AG09309 (cell line): ENCODE measurements at regions not wholly inside any gene's neighbourhood (a gene's known extent, or its start where the extent isn't known, plus 50 kb on each side); places are given as distances from the start of the nearest gene placed in this dataset.

Experiments used
- DNase-seq: peaks from one replicate; pipeline ENCODE4 v3.0.0-alpha.2; 2010; ENCODE audit warnings: low read depth
- H3K4me3 ChIP-seq: 2 replicates; pipeline ENCODE4 v1.5.1; 2011; ENCODE audit warnings: mild to moderate bottlenecking, low read depth, low read length, moderate library complexity; ENCODE audit not compliant: control insufficient read depth
- TF ChIP-seq, protein P1 (sequence below): IDR thresholded peaks from 2 replicates; pipeline ENCODE4 v1.5.1; 2011; ENCODE audit warnings: mild to moderate bottlenecking, low read depth, low read length, inconsistent platforms; ENCODE audit not compliant: insufficient read depth, control insufficient read depth; ENCODE audit errors: missing control alignments

DNA sequence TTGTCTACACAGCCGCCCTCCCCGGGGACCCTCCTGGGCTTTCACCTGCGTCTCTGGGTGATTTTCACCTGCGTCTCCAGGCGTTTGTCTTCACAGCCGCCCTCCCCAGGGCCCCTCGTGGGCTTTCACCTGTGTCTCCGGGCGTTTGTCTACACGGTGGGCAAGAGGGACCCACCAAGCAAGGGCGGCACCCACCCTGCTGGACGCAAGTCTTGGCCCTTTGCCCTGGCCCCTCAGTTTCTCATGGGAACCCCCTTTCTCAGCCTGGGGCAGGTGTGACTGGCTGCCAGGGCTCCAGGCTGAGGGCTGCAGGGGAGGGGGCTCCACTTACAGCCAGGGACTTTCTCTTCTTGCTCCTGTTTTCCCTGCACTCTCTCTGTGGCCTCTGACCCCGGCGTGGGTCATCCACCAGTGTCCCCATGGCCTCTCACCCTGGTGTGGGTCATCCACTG is 68.6 kb upstream of the GALNT9 start:
- H3K4me3 ChIP-seq: no peak overlapping the region
- no peak for DNase-seq
- TF ChIP-seq, protein P1, sequence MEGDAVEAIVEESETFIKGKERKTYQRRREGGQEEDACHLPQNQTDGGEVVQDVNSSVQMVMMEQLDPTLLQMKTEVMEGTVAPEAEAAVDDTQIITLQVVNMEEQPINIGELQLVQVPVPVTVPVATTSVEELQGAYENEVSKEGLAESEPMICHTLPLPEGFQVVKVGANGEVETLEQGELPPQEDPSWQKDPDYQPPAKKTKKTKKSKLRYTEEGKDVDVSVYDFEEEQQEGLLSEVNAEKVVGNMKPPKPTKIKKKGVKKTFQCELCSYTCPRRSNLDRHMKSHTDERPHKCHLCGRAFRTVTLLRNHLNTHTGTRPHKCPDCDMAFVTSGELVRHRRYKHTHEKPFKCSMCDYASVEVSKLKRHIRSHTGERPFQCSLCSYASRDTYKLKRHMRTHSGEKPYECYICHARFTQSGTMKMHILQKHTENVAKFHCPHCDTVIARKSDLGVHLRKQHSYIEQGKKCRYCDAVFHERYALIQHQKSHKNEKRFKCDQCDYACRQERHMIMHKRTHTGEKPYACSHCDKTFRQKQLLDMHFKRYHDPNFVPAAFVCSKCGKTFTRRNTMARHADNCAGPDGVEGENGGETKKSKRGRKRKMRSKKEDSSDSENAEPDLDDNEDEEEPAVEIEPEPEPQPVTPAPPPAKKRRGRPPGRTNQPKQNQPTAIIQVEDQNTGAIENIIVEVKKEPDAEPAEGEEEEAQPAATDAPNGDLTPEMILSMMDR: no peak

DNA sequence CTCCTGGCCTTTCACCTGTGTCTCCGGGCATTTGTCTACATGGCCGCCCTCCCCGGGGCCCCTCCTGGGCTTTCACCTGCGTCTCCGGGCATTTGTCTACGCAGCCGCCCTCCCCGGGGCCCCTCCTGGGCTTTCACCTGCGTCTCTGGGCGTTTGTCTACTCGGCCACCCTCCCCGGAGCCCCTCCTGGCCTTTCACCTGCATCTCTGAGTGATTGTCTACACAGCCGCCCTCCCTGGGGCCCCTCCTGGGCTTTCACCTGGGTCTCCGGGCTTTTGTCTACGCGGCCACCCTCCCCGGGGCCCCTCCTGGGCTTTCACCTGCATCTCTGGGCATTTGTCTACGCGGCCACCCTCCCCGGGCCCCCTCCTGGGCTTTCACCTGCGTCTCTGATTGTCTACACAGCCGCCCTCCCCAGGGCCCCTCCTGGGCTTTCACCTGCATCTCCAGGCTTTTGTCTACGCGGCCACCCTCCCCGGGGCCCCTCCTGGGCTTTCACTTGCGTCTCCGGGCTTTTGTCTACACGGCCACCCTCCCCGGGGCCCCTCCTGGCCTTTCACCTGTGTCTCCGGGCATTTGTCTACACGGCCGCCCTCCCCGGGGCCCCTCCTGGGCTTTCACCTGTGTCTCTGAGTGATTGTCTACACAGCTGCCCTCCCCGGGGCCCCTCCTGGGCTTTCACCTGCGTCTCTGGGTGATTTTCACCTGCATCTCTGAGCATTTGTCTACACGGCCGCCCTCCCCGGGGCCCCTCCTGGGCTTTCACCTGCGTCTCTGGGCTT is 68.0 kb upstream of the GALNT9 start:
- DNase-seq: no peak
- TF ChIP-seq, protein P1: no peak
- H3K4me3 ChIP-seq: no peak overlapping the region

DNA sequence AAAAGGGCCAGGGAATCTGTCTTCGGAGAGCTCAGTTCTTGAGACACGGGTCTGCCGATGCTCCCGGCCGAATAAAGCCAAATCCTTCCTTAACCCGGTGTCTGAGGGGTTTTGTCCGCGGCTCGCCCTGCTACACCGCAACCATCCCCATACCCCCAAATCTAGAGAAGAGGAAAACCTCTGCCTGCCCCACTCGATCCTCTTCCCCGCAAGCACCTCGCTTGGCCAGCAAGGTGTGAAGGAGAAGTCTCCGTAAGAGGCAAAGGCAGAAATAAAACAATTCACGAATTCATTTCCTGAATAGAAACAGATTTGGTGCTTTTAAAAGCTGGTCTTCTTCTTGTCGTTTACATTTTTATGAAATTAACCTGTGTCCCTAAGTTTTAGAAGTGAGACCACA is 67.3 kb upstream of the GALNT9 start:
- no peak overlapping the region for H3K4me3 ChIP-seq
- no peak for DNase-seq
- TF ChIP-seq, protein P1: no peak

DNA sequence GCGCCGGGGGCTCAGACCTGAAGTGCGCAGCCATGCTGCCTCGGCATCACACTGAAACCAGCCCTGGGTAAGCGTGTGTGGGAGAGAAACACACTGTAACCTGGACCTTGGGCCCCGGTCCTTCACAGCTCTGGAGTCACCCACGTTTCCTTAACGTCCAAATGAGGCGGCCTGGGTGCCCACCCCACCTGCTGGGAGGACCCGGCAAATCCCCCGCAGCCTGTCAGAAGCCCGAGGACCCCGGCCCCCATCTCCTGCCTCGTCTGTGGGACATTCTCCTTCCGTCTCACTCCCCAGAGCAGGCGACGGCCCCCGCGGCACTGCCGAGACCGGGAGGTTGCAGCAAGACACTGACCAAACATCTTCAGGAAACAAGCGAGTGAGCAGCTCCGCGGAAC is 66.5 kb upstream of the GALNT9 start:
- TF ChIP-seq, protein P1: no peak
- no peak for DNase-seq
- no peak overlapping the region for H3K4me3 ChIP-seq

DNA sequence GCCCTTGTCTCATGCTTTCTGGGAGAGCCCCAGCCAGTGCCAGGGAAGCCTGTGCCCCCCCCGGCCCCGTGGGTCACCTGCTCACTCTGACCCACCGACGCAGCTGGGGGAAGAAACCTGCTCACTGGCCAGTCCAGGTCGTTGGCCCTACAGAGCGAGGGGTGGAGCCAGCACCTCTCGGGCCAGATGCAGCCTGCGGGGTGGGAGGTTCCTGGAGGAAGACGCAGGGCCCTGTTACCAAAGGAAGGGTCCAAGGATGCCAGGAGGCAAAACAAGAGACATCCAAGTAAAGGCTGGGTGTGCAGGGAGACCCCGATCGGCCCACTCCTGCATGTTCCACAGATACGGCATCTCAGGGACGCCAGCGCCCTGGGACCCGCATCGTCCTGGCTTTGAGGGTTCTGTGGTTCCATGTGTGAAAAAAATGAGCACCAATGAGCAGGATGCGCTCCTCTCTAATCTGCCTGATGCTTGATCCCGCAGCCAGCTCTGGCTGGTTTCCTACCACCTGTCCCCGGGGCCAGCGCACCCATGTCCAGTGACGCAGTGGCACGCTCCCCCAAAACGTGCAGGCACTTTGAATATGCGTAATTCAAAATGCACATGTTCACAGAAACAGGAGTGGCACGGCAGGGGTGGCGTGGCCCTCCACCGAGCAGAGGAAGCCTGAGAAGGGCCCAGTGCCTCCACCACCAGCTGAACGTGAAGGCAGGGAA is 66.0 kb upstream of the GALNT9 start:
- TF ChIP-seq, protein P1: no peak

DNA sequence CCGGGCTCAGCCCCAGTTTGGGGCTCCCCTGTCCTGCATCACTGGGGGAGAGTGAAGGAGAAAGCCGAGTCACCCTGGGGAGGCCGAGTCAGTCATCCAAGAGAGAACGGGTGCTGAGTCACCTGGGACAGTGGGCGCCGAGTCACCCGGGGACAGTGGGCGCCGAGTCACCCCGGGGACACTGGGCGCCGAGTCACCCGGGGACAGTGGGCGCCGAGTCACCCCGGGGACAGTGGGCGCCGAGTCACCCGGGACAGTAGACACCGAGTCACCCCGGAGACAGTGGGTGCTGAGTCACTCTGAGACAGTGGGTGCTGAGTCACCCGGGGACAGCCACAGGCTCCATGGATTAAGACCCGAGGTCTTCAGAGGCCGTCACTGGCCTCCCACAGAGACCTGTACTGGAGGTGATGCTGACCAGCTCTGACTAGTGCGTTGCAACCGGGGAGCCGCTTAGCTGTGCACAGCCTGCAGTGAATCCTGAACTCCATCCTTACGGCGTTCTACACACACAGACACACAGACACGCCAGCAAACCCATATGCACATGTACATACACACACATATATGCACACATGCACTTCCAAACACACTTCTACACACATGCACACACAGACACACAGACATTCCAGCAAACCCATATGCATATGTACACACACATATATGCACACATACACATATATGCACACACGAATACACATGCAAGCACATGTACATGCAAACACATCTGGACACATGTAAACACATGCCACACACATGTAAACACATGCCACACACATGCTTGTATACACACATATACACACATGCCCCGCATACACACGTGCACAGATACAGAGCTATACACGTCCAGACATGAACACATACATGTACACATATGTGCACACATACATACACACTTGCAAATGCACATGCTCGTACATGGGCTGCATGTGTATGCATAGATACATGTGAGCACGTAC is 64.9 kb upstream of the GALNT9 start:
- no peak overlapping the region for H3K4me3 ChIP-seq
- no peak for DNase-seq
- TF ChIP-seq, protein P1: no peak

More for the DNA sequence above, 66.0 kb upstream of the GALNT9 start:
- H3K4me3 ChIP-seq: no peak overlapping the region
- DNase-seq: no peak
